C4-2B (cell line): ENCODE measurements at regions not wholly inside any gene's neighbourhood (a gene's known extent, or its start where the extent isn't known, plus 50 kb on each side); places are given as distances from the start of the nearest gene placed in this dataset.

Source experiments
- H3K27ac ChIP-seq: fragments of 450-650 bp; 2 replicates; pipeline ENCODE4 v1.5.1; 2017
- ZFX ChIP-seq: fragments of 450-650 bp; IDR thresholded peaks from 2 replicates; pipeline ENCODE4 v1.6.1; 2017
- TF ChIP-seq, protein P1 (sequence below): fragments of 450-650 bp; conservative IDR thresholded peaks from 2 replicates; pipeline ENCODE4 v1.5.1; 2017; ENCODE audit warnings: mild to moderate bottlenecking

DNA sequence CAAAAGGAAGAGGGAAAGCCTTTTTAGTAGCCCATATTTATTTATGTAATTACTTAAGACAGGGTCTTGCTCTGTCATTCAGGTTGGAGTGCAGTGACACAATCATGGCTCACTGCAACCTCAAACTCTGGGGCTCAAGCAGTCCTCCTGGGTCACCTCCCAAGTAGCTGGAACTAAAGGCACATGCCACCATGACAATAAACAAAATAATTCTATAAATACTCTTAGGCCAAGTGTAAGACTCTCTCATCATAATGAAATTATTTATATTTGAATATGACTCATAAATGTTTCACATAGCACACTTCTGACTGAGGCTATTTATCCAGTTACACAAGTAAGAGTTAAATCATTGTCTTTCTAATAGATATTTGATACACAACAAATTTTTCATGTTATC, 314.7 kb downstream of the AMY1C start:
- H3K27ac ChIP-seq: no peak overlapping the region
- TF ChIP-seq, protein P1, sequence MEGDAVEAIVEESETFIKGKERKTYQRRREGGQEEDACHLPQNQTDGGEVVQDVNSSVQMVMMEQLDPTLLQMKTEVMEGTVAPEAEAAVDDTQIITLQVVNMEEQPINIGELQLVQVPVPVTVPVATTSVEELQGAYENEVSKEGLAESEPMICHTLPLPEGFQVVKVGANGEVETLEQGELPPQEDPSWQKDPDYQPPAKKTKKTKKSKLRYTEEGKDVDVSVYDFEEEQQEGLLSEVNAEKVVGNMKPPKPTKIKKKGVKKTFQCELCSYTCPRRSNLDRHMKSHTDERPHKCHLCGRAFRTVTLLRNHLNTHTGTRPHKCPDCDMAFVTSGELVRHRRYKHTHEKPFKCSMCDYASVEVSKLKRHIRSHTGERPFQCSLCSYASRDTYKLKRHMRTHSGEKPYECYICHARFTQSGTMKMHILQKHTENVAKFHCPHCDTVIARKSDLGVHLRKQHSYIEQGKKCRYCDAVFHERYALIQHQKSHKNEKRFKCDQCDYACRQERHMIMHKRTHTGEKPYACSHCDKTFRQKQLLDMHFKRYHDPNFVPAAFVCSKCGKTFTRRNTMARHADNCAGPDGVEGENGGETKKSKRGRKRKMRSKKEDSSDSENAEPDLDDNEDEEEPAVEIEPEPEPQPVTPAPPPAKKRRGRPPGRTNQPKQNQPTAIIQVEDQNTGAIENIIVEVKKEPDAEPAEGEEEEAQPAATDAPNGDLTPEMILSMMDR: no peak
- TF ChIP-seq ZFX: no peak

DNA sequence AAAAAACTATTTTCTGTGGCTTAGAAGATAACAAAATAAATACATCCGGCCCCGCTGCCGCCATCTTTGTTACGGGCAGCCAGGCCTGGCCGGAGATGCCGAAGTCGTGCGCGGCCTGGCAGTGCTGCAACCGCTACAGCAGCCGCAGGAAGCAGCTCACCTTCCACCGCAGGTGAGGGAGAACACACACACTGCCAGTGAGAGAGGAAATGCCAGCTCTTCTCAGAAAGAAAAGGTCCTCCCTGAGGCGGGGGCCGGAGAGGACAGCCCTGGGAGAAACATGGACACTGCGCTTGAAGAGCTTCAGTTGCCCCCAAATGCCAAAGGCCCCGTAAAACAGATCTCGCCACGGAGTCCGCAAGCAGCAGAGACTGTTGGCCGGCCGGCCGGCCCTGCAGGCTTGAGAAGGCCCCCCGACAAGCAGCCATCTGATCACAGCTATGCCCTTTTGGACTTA, 323.2 kb downstream of the AMY1C start:
- TF ChIP-seq ZFX: no peak
- TF ChIP-seq, protein P1: no peak
- no peak overlapping the region for H3K27ac ChIP-seq

DNA sequence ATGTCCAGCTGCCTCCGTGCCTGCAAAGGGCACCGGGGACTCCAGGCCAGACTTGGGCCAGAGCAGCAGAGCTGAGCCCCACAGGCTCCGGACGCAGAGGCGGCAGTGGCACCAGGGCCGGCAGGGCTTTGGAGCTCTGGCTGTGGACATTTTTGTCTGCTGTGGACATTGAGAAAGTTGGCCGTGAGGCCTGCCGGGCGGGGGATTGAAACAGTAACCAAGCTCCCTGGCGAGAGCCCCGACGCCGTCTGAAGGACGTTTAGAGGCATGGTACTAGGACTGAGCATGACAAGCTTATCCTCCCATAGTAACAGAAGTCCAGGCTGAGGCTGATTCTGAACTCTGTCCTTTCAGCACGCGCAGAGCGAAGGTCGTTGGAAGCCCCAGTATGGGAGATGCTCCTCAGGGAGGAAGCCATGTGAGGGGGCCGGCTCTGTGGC, 323.8 kb downstream of the AMY1C start:
- H3K27ac ChIP-seq: no peak overlapping the region
- TF ChIP-seq, protein P1: no peak
- no peak for TF ChIP-seq ZFX

DNA sequence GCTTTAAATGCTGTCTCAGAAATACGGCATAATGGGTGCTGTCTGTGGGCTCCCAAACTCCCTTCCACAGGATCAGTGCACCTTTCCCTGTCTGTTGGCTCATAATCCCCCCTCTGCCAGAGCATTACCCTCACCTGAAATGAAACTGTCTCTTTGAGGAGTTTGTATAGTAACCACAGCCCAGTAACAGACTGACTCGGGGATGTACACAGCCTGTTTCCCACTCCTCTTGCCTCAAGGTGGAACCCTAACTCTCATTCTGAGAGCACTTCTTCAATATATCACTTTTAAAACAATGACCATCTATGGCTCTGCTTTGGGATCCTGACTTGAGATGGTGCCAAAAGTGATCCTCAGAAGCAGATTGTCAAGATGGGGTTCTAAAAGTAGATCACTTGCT, 332.5 kb downstream of the AMY1C start:
- TF ChIP-seq, protein P1: no peak
- no peak for TF ChIP-seq ZFX
- H3K27ac ChIP-seq: no peak overlapping the region

DNA sequence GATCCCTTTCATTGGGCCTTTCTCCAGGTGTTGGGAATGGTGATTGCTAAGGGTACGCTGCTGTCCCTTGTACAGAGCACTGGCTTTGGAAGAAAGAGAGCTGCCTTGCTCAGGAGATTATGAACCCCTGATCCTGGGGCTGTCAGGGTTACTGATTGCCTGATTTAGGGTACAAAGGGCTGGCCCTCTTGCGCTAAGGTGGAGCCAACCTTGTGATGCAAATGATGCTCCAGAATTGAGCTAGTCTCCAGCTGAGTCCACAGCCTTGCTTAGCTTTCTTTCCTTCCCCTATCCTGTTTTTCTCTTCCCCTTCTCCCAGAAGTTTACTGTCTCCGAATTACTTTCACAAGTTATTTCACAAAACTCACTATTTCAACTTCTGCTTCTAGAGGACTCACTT, 334.7 kb downstream of the AMY1C start:
- TF ChIP-seq, protein P1: no peak
- TF ChIP-seq ZFX: no peak
- H3K27ac ChIP-seq: no peak overlapping the region

DNA sequence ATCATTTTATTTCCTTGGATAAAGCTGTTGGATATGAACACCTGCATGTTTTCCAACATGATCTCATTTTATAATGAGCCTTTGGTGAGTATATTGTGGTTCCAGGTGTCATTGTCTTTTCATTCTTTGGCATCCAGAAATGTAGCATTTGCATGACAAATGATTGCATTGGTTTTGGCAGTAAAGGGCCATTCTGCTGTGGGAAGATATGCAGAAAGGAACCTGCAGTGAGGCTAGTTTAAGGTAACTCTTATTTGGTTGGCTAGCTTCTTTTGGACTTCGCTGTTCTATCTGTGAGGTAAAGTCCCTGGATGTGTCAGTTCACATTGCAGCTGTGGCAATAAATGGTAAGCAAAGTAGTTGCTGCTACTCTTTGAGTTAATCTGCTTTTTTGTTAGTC, 343.0 kb downstream of the AMY1C start:
- H3K27ac ChIP-seq: no peak overlapping the region
- TF ChIP-seq ZFX: no peak
- TF ChIP-seq, protein P1: no peak

DNA sequence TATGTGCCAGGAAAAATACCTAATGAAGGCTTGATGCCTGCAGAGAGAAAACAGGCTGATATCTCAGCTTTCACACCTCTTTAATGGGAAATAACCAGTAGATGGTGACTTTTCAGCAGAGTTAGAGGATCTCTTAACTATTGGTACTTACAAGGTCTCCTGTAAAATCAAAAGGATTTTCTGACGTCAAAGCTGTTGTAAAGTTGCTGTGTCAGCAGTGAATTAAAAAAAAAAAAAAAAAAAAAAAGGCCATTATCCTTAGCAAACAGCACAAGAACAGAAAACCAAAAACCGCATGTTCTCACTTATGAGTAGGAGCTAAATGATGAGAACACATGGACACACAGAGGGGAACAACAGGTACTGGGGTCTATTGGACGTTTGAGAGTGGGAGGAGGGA, 349.1 kb downstream of the AMY1C start:
- TF ChIP-seq, protein P1: no peak
- no peak for TF ChIP-seq ZFX
- H3K27ac ChIP-seq: no peak overlapping the region

DNA sequence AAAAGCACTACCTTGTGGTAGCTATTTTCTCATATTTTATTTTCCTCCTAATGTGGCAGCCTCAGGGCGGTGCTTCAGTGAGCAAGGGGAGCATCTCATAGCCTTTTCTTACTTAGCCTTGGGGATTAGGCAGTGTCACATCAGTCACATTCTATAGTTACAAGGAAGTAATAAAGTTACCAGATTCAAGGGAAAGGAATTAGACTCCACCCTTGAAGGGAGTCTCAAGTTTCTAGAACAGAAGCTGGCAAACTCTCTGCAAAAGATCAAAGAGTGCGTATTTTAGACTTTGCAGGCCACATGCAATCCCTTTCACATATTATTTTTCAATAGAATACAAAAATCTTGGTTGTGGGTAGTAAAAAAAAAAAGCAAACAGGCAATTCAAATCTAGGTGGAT, 350.4 kb downstream of the AMY1C start:
- TF ChIP-seq, protein P1: no peak
- no peak for TF ChIP-seq ZFX
- no peak overlapping the region for H3K27ac ChIP-seq
